A673 (cell line): ENCODE measurements at regions not wholly inside any gene's neighbourhood (a gene's known extent, or its start where the extent isn't known, plus 50 kb on each side); places are given as distances from the start of the nearest gene placed in this dataset.

Source experiments
- CTCF ChIP-seq: fragments of 300-800, 200-600 bp; sonication (generic); conservative IDR thresholded peaks from 2 replicates; pipeline ENCODE4 v1.5.1; 2017; ENCODE audit warnings: low read depth, mild to moderate bottlenecking, antibody characterized with exemption, low read length, moderate library complexity, mixed read lengths
- EZH2 ChIP-seq: fragments of 200-600 bp; sonication (generic); IDR thresholded peaks from 2 replicates; pipeline ENCODE4 v1.6.1; 2017; ENCODE audit warnings: borderline replicate concordance, low read depth, mild to moderate bottlenecking, mixed read lengths, antibody characterized with exemption, low read length; ENCODE audit not compliant: poor library complexity, severe bottlenecking

GRCh38 chr3:78091478-78092119 lies 1051.7 kb downstream of the ROBO2 start:
- TF ChIP-seq CTCF (no peak), EZH2 (no peak)
